ENCODE measurements at regions not wholly inside any gene's neighbourhood (a gene's known extent, or its start where the extent isn't known, plus 50 kb on each side); places are given as distances from the start of the nearest gene placed in this dataset.

GRCh38 chr2:217421834-217422233 lies 562.0 kb upstream of the TNP1 start:
- TF ChIP-seq CTCF (IDR thresholded peaks at IDR 0.05) (no peak), POLR2A (IDR thresholded peaks at IDR 0.05) (no peak)
- no peaks in the 10 kb centered on the region for H3K36me3 ChIP-seq (ENCODE audit: low read depth, missing control alignments)
- H3K27me3 ChIP-seq: no peaks in the 10 kb centered on the region
- H3K9me3 ChIP-seq: no peaks in the 10 kb centered on the region
- H3K27ac ChIP-seq: no peak overlapping the region
- no peak for DNase-seq
- H3K4me1 ChIP-seq: peaks cover 7% of the 10 kb centered on the region
- intact Hi-C loops (cut with DNase I; ENCODE audit: low total_unique reads): no loop called here
- H3K4me3 ChIP-seq: no peak overlapping the region

- H3K4me3 ChIP-seq: no peak overlapping the region
- H3K27ac ChIP-seq: no peak overlapping the region
- intact Hi-C loops (cut with DNase I; ENCODE audit: low total_unique reads): no loop called here
- TF ChIP-seq POLR2A (IDR thresholded peaks at IDR 0.05): no peak
- TF ChIP-seq CTCF (IDR thresholded peaks at IDR 0.05): no peak
- H3K4me1 ChIP-seq: peaks cover 7% of the 10 kb centered on the region
- H3K9me3 ChIP-seq: no peaks in the 10 kb centered on the region
- no peaks in the 10 kb centered on the region for H3K36me3 ChIP-seq (ENCODE audit: low read depth, missing control alignments)
- DNase-seq: no peak
- H3K27me3 ChIP-seq: no peaks in the 10 kb centered on the region
- 61 to 77% methylated on average over 4 of the region's 4 CpGs for WGBS, 2 donors
These were observed 561.0 kb upstream of the TNP1 start for GRCh38 chr2:217420854-217421253.

- Histone ChIP-seq H3K4me3 (no peak overlapping the region), H3K36me3 (ENCODE audit: low read depth, missing control alignments) (no peaks in the 10 kb centered on the region), H3K27ac (no peak overlapping the region), H3K9me3 (no peaks in the 10 kb centered on the region), H3K27me3 (no peaks in the 10 kb centered on the region), H3K4me1 (peaks cover 7% of the 10 kb centered on the region)
- WGBS, 2 donors: 89 to 93% methylated on average over 5 of the region's 5 CpGs
- DNase-seq: no peak
- intact Hi-C loops (cut with DNase I; ENCODE audit: low total_unique reads): no loop called here
- TF ChIP-seq POLR2A (IDR thresholded peaks at IDR 0.05) (no peak), CTCF (IDR thresholded peaks at IDR 0.05) (no peak)
These were observed 559.3 kb upstream of the TNP1 start for GRCh38 chr2:217419055-217419671.

GRCh38 chr2:217418544-217418943 lies 558.7 kb upstream of the TNP1 start:
- TF ChIP-seq CTCF (IDR thresholded peaks at IDR 0.05) (no peak), POLR2A (IDR thresholded peaks at IDR 0.05) (no peak)
- H3K9me3 ChIP-seq: no peaks in the 10 kb centered on the region
- H3K27ac ChIP-seq: no peak overlapping the region
- 76 to 78% methylated on average over 3 of the region's 3 CpGs for WGBS, 2 donors
- no peak for DNase-seq
- H3K36me3 ChIP-seq (ENCODE audit: low read depth, missing control alignments): no peaks in the 10 kb centered on the region
- peaks cover 7% of the 10 kb centered on the region for H3K4me1 ChIP-seq
- intact Hi-C loops (cut with DNase I; ENCODE audit: low total_unique reads): no loop called here
- H3K27me3 ChIP-seq: no peaks in the 10 kb centered on the region
- H3K4me3 ChIP-seq: no peak overlapping the region

- intact Hi-C loops (cut with DNase I; ENCODE audit: low total_unique reads): no loop called here
- Histone ChIP-seq H3K27ac (no peak overlapping the region), H3K4me1 (peaks cover 7% of the 10 kb centered on the region)
These were observed 558.2 kb upstream of the TNP1 start for GRCh38 chr2:217418090-217418489.

More at GRCh38 chr2:217418090-217418489, 558.2 kb upstream of the TNP1 start:
- H3K27me3 ChIP-seq: no peaks in the 10 kb centered on the region
- TF ChIP-seq POLR2A (IDR thresholded peaks at IDR 0.05) (no peak), CTCF (IDR thresholded peaks at IDR 0.05) (no peak)
- H3K4me3 ChIP-seq: no peak overlapping the region
- no peaks in the 10 kb centered on the region for H3K9me3 ChIP-seq
- no peak for DNase-seq
- H3K36me3 ChIP-seq (ENCODE audit: low read depth, missing control alignments): no peaks in the 10 kb centered on the region
- 94 to 98% methylated on average over 3 of the region's 3 CpGs for WGBS, 2 donors

Measured in testis (tissue), 2 donors.